ENCODE measurements at regions not wholly inside any gene's neighbourhood (a gene's known extent, or its start where the extent isn't known, plus 50 kb on each side); places are given as distances from the start of the nearest gene placed in this dataset.
A peak's percentile ranks its signal among the peaks of the same experiment; 100 is the strongest.
"Not testable (repeated sequence)": the region's sequence is repeated elsewhere in the genome, so short reads cannot be mapped to it uniquely, and the experiment has no call there.

DNA sequence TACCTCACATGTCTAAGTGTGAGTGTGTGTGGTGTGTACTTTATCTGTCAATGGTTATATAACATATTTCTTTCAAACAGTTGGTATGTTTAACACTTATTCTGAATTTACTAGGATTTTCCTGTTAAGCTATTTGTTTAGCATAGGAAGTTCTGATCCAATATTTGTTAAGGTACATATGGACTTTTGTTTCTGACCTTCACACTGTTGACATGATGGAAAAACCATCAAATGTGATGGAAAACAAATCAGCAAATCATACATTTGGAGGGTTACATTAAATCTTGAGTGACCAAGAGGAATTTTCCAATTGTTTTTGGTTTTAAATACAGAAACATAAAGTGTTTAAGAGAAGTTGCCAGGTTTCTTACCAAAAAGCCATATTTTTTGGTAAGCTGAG is 638.9 kb downstream of the STK39 start:
- H3K27me3 Mint-ChIP-seq = peaks cover 2% of the 10 kb centered on the region
- H3K27ac Mint-ChIP-seq = no peak overlapping the region
- no peak overlapping the region for H3K4me3 Mint-ChIP-seq
- no peaks in the 10 kb centered on the region for H3K36me3 Mint-ChIP-seq
- peaks cover 0 to 4% (median 0%) of the 10 kb centered on the region in 3 donors for H3K9me3 Mint-ChIP-seq
- H3K4me1 Mint-ChIP-seq = no peaks in the 10 kb centered on the region

DNA sequence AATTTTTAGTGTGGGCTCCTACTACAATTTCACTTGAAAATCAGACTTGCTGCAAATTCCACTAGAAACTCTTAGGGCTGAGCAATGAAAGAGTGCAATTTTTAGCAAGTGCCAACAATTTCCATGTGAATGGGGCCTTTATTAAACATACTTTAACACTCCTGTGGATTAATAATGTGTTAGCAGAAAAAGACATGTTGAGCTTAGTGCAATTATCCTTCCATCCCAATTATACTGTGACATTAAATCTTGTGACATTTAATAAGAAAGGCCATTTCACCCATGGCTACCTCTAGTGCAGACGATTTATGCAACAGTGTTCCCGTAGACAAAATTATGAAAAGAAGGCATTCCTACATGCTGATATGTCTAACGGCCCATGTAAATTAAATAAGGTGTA is 639.7 kb downstream of the STK39 start:
- Mint-ChIP-seq H3K4me1 (no peaks in the 10 kb centered on the region), H3K27me3 (peaks cover 2% of the 10 kb centered on the region), H3K27ac (no peak overlapping the region), H3K4me3 (no peak overlapping the region), H3K9me3 (peaks cover 0 to 4% (median 0%) of the 10 kb centered on the region in 3 donors), H3K36me3 (no peaks in the 10 kb centered on the region)

DNA sequence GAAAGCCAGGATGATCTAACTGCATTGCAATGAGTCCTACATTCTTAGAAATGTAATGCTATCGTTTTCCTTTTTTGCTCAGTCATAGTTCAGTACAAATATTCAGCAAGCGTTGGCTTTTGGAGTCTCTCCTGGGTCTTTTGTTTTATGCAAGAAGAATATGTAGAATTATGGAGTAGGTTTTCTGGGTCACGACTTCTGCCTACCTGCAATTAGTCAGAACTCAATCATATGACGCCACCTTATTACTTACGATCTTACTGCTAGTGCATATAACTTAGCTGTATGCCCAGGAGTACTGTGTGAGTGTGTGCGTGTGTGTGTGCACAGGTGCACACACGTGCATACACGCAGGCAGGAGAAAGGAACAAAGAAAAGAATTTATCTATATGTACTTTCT is 640.2 kb downstream of the STK39 start:
- Mint-ChIP-seq H3K27me3 (peaks cover 2% of the 10 kb centered on the region), H3K9me3 (peaks cover 0 to 4% (median 0%) of the 10 kb centered on the region in 3 donors), H3K4me3 (no peak overlapping the region), H3K36me3 (no peaks in the 10 kb centered on the region), H3K4me1 (no peaks in the 10 kb centered on the region), H3K27ac (no peak overlapping the region)

DNA sequence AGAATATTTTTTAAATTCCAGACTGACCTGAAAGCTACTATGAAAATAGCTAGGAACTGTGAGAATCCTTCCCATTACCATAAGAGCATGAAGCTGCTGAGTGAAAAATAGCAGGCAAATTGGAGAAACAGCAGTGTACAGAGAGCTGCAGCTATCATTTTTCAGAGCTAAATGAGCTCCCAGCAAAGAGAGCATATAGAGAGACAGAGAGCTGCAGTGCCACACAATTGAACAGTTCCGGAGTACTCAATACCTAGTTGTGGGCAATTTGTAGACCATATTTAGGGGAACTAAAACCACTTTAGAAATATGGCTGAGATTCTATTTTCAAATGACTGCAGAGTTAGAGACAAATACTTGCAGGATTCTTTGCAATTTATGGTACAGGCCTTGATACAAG is 645.3 kb downstream of the STK39 start:
- Mint-ChIP-seq H3K9me3 (no peaks in the 10 kb centered on the region), H3K4me1 (no peaks in the 10 kb centered on the region), H3K36me3 (no peaks in the 10 kb centered on the region), H3K27me3 (no peaks in the 10 kb centered on the region), H3K4me3 (no peak overlapping the region), H3K27ac (no peak overlapping the region)

DNA sequence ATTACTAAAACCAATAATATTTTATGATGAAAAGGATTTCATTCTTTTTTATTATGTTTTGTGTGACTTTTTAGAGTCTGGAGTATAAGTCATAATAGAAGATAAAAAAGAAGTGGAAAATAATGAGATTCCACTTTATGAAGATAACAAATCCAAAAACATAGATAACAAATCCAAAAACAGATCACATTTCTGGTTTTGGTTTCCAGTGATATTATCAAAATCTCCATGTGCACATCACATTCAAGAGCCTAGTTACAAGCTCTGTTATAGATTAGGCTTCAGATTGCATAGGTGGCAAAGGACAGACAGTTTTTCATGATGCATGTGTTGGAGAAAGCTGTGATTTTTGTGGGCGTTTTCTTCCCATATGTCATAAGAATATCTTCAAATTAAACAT is 648.2 kb downstream of the STK39 start:
- Mint-ChIP-seq H3K36me3 (no peaks in the 10 kb centered on the region), H3K27ac (no peak overlapping the region), H3K4me3 (no peak overlapping the region), H3K27me3 (no peaks in the 10 kb centered on the region), H3K4me1 (peaks cover 0 to 4% (median 0%) of the 10 kb centered on the region in 3 donors), H3K9me3 (no peaks in the 10 kb centered on the region)

DNA sequence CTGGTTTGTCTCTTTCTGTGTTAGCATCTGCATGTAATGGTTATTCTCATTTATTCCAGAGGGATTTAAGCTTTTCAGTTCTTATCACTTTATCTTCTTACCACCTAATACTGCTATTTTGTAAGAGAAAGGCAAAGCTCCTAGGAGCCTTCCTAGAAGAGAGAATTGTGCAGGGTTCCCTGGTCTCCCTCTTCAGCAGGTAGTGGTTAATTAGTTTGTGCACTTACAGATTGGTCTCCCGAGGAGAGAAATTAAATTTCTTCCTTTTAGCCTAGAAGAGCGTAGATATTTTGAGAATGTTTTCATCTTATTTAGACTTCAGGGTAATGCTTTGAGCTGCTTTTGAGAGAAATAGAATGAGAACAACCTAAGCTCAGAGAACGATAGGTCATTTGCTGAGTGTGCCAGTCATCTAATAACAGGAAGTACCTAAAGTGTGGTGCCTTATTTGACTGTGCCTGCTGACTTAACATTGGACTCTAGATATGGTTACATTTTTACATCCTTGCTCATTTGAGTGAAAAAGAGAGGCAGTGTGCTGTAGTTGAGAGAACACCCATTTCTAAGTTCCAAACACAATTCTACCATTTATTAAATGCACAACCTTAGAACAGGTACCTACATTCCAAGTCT is 651.4 kb downstream of the STK39 start:
- Mint-ChIP-seq H3K4me1 (peaks cover 0 to 4% (median 0%) of the 10 kb centered on the region in 3 donors), H3K27me3 (no peaks in the 10 kb centered on the region)

DNA sequence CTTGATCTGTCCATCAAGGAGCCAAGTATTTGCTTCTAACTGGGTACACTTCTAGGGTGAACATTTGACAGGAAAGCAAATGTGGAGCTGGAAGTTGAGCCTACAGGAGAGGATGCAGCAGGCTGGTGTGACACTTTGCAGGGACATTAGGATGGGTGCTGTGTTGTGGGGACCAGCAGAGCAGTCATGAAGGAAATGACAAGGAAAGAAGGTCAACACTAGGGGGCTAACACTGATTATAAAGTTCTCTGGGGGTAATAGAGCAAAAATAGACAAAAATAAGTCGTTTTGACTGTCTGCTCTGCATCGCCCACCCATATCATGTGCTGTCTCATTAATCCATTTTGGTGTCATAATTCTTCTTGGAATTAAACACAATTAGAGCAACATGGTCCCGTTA is 652.4 kb downstream of the STK39 start:
- H3K9me3 Mint-ChIP-seq = no peaks in the 10 kb centered on the region
- H3K4me1 Mint-ChIP-seq = peaks cover 0 to 4% (median 0%) of the 10 kb centered on the region in 3 donors
- peak overlapping the region in 1 of 4 donors; percentile 30 for H3K4me3 Mint-ChIP-seq
- no peaks in the 10 kb centered on the region for H3K36me3 Mint-ChIP-seq
- no peak overlapping the region for H3K27ac Mint-ChIP-seq
- H3K27me3 Mint-ChIP-seq = no peaks in the 10 kb centered on the region

More for the DNA sequence above, 651.4 kb downstream of the STK39 start:
- no peaks in the 10 kb centered on the region for H3K9me3 Mint-ChIP-seq
- H3K27ac Mint-ChIP-seq = peak overlapping the region in 1 of 3 donors; percentile 9
- H3K36me3 Mint-ChIP-seq = no peaks in the 10 kb centered on the region
- peak overlapping the region in 2 of 4 donors; percentile 23 to 57 for H3K4me3 Mint-ChIP-seq

DNA sequence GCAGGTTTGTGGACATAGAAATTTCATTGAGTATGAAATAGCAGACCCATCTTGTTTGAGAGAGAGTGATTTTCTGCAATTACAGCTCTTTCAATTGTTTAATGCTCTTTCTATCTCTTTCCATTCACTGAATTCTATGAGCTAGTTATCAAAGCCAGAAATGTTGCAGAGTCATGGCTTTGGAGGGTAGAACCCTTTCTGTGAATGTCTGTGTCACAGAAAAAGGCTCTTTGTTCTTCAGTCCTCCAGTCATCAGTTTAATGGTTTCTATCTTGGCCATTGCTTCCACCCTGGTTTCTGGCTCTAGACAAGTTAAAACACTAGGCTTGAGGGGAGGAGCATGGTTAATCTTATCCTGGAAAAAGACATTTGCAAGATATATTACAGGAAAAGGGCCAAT is 655.0 kb downstream of the STK39 start:
- no peaks in the 10 kb centered on the region for H3K36me3 Mint-ChIP-seq

DNA sequence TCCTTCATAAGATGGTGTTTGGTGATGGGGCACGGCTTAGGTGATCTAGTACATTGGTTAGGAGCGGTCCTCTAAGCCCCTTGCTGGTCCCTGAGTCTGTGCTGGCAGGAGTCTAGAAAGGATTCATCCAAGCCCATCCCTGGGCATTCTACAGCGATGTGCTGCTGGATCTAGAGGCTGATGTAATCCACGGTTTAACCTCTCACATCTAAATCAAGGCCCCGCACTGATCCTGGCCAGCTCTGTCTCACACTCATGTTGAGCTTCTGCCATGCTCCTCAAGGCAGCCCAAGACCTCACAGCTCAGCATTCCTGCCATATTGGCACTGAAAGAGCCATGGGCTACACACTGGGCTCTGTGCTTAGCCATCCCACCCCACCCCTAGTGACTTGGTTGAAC is 664.8 kb downstream of the STK39 start:
- Mint-ChIP-seq H3K4me1 (no peaks in the 10 kb centered on the region), H3K4me3 (peak overlapping the region in 1 of 4 donors; percentile 8), H3K27ac (no peak overlapping the region), H3K9me3 (no peaks in the 10 kb centered on the region), H3K36me3 (no peaks in the 10 kb centered on the region), H3K27me3 (no peaks in the 10 kb centered on the region)

More for the DNA sequence above, 655.0 kb downstream of the STK39 start:
- peaks cover 0 to 4% (median 0%) of the 10 kb centered on the region in 3 donors for H3K4me1 Mint-ChIP-seq
- H3K9me3 Mint-ChIP-seq = no peaks in the 10 kb centered on the region
- H3K4me3 Mint-ChIP-seq = no peak overlapping the region
- H3K27ac Mint-ChIP-seq = no peak overlapping the region
- no peaks in the 10 kb centered on the region for H3K27me3 Mint-ChIP-seq

DNA sequence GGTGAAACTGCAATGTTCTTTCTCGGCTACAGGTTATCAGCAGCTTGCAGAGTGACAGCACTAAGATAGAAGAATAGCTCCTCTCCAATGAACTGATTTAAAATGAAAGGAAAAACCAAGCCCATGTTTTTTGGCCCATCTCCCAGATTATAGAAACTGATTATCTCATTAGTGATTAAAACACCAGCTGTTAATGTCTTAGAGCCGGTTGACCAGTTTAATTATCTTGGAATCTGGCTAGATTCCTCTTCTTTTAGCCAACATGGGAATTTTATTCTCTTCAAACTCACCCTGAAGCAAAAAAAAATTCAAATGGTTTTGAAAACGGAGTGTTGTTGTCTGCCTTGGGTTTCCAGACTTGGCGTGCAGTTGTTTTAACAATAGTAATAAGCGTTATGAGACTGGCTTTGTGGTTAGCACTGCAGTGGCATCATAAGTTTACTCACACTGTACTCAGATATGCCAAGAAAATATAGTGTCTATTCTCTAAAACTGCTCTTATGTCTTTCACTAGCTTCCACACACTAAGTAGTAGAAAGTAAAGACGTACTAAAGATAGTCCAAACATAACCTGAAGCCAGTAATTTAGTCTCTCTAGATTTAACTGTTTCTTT is 665.3 kb downstream of the STK39 start:
- Mint-ChIP-seq H3K27ac (no peak overlapping the region), H3K4me3 (no peak overlapping the region), H3K36me3 (no peaks in the 10 kb centered on the region), H3K9me3 (no peaks in the 10 kb centered on the region), H3K4me1 (no peaks in the 10 kb centered on the region), H3K27me3 (no peaks in the 10 kb centered on the region)

DNA sequence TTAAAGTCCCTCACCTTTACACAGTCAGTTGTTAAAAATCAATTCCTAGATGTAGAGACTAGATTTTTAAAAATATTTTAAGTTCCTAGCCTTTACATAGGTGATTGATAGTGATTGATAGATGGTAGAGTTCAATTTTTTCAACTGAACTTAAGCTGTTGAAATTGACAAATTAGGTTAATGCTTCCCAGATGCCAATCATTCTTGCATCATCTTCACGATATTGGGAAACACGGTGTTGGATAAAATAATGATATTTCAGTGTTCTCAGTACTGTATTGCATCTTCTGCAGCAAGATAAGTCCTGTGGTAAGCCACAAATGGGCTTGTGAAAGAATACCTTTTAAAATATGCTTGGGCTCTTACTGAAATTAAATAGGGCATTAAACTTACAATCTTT is 667.6 kb downstream of the STK39 start:
- H3K27ac Mint-ChIP-seq = no peak overlapping the region
- no peaks in the 10 kb centered on the region for H3K27me3 Mint-ChIP-seq
- no peaks in the 10 kb centered on the region for H3K36me3 Mint-ChIP-seq
- no peaks in the 10 kb centered on the region for H3K9me3 Mint-ChIP-seq
- H3K4me1 Mint-ChIP-seq = no peaks in the 10 kb centered on the region
- H3K4me3 Mint-ChIP-seq = no peak overlapping the region

DNA sequence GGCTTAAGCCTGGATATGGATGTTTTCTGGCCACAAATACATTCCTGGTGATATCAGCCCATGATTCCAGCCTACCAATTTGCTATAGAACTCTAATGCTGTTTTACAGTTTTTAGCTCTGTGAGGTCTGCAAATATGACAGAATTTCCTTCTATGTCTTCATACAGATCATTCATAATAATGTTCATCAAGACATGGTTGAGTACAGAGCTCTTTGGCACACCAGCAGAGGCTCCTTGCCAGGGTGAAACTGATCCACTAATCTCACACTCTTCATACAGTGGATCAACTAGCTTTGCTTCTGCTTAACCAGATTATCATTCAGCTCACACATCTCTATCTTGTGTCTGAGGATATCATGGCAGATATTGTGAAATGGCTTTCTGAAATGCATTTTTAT is 672.1 kb downstream of the STK39 start:
- Mint-ChIP-seq H3K36me3 (no peaks in the 10 kb centered on the region), H3K4me3 (no peak overlapping the region), H3K27ac (no peak overlapping the region), H3K27me3 (no peaks in the 10 kb centered on the region), H3K9me3 (no peaks in the 10 kb centered on the region), H3K4me1 (no peaks in the 10 kb centered on the region)

DNA sequence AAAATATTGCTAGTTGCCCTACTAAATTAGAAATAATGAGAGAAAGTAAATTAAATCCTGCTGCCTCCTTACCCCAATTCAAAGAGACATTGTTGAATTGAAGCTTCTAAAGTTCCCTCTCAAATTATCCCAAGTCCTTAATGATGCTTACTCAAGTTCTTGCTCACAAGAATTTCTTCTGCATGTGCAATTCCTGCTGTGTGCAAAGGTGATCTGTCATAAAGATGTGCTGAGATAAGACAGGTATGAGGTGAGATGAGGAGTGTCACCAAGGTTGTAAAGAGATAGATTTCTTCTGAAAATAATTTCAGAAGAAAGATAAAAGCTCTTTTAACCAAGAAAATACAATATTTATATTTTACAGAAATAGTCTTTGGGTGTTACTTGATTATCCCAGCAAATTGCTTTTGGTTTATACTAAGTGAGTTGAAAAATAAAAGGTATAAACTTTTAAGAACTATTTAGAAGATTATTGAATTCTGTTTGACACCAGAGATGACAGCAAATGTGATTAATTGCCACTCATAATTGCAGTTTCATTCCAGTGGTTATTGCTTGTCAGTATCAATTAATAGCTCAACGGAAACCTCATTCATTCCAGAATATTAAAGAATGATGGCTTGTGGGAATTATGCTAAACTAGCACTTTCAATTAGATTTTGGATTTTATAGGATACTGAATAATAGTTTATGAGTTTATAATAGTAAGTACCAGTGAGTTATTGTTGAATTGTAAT is 674.3 kb downstream of the STK39 start:
- no peaks in the 10 kb centered on the region for H3K27me3 Mint-ChIP-seq
- no peaks in the 10 kb centered on the region for H3K4me1 Mint-ChIP-seq
- no peak overlapping the region for H3K4me3 Mint-ChIP-seq
- H3K36me3 Mint-ChIP-seq = no peaks in the 10 kb centered on the region
- no peaks in the 10 kb centered on the region for H3K9me3 Mint-ChIP-seq
- no peak overlapping the region for H3K27ac Mint-ChIP-seq

DNA sequence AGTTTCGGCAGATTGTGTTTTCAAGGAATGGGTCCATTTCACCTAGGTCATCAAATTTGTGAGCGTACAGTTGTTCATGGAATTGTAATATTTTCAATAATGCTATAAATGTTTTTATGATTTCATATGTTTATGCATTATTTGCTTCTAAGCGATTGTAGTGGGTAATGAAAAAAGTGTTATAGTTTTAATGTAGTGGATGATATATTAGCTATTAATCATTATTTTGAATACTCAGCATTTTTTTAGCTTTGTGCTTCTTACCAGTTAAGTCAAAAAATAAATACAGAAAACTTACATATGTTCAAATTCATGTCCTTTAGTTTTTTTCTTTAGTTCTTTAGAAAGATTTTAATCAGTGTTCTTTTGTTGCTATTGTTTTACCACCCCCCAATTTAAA is 677.0 kb downstream of the STK39 start:
- no peaks in the 10 kb centered on the region for H3K27me3 Mint-ChIP-seq
- no peak overlapping the region for H3K27ac Mint-ChIP-seq
- no peaks in the 10 kb centered on the region for H3K36me3 Mint-ChIP-seq
- no peaks in the 10 kb centered on the region for H3K9me3 Mint-ChIP-seq
- no peaks in the 10 kb centered on the region for H3K4me1 Mint-ChIP-seq
- H3K4me3 Mint-ChIP-seq = no peak overlapping the region

DNA sequence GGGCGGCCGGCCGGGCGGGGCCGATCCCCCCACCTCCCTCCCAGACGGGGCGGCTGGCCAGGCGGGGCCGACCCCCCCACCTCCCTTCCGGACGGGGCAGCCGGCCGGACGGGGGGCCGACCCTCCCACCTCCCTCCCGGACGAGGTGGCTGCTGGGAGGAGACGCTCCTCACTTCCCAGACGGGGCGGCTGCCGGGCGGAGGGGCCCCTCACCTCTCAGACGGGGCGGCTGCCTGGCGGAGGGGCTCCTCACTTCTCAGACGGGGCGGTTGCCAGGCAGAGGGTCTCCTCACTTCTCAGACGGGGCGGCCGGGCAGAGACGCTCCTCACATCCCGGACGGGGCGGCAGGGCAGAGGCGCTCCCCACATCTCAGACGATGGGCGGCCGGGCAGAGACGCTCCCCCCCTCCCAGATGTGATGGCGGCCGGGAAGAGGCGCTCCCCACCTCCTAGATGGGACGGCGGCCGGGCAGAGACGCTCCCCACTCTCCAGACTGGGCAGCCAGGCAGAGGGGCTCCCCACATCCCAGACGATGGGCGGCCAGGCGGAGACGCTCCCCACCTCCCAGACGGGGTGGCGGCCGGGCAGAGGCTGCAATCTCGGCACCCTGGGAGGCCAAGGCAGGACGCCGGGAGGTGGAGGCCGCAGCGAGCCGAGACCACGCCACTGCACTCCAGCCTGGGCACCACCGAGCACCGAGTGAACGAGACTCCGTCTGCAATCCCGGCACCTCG is 675.8 kb downstream of the XIRP2 start:
- H3K27me3 Mint-ChIP-seq, H3K36me3 Mint-ChIP-seq, H3K27ac Mint-ChIP-seq, H3K4me1 Mint-ChIP-seq, H3K9me3 Mint-ChIP-seq, H3K4me3 Mint-ChIP-seq: not testable (repeated sequence)
